ENCODE measurements at regions not wholly inside any gene's neighbourhood (a gene's known extent, or its start where the extent isn't known, plus 50 kb on each side); places are given as distances from the start of the nearest gene placed in this dataset.

- TF ChIP-seq, protein P1, sequence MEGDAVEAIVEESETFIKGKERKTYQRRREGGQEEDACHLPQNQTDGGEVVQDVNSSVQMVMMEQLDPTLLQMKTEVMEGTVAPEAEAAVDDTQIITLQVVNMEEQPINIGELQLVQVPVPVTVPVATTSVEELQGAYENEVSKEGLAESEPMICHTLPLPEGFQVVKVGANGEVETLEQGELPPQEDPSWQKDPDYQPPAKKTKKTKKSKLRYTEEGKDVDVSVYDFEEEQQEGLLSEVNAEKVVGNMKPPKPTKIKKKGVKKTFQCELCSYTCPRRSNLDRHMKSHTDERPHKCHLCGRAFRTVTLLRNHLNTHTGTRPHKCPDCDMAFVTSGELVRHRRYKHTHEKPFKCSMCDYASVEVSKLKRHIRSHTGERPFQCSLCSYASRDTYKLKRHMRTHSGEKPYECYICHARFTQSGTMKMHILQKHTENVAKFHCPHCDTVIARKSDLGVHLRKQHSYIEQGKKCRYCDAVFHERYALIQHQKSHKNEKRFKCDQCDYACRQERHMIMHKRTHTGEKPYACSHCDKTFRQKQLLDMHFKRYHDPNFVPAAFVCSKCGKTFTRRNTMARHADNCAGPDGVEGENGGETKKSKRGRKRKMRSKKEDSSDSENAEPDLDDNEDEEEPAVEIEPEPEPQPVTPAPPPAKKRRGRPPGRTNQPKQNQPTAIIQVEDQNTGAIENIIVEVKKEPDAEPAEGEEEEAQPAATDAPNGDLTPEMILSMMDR (conservative IDR thresholded peaks at IDR 0.05 in 1 of 2, IDR thresholded peaks at IDR 0.05 in 1 of 2; ENCODE audit: extremely low read depth in 1 of 2, insufficient read depth in 1 of 2, low read depth in 1 of 2, low read length in 2 of 2): no peak
- no peak for TF ChIP-seq EZH2 (IDR thresholded peaks at IDR 0.05; ENCODE audit: borderline replicate concordance, low read length)
Measured at GRCh38 chr13:73698859-73699258, 435.3 kb downstream of the KLF12 start.

Data from mammary epithelial cell (primary cell).